ENCODE measurements at regions not wholly inside any gene's neighbourhood (a gene's known extent, or its start where the extent isn't known, plus 50 kb on each side); places are given as distances from the start of the nearest gene placed in this dataset.

- no peak for TF ChIP-seq ZFX (IDR thresholded peaks at IDR 0.05)
- no peak for TF ChIP-seq CTCF (conservative IDR thresholded peaks at IDR 0.05)
Observed at GRCh38 chr1:245060684-245061374, 94.0 kb upstream of the KIF26B start.

All from C4-2B (cell line).